Neuronal stem cell (in vitro differentiated cells): ENCODE measurements at regions not wholly inside any gene's neighbourhood (a gene's known extent, or its start where the extent isn't known, plus 50 kb on each side); places are given as distances from the start of the nearest gene placed in this dataset.
"Not testable (repeated sequence)": the region's sequence is repeated elsewhere in the genome, so short reads cannot be mapped to it uniquely, and the experiment has no call there.

Experiments
- DNase-seq: peaks from one replicate; pipeline ENCODE4 v3.0.0-alpha.2; 2013; ENCODE audit warnings: low spot score
- H2AFZ ChIP-seq: one replicate; pipeline ENCODE4 v1.6.1; 2013; ENCODE audit warnings: mild to moderate bottlenecking, low read length, inconsistent platforms
- H2AK5ac ChIP-seq: 2 replicates; pipeline ENCODE4 v1.6.1; 2013; ENCODE audit warnings: low read depth, mild to moderate bottlenecking, inconsistent platforms, low read length, moderate library complexity, mixed read lengths
- H2BK120ac ChIP-seq: 2 replicates; pipeline ENCODE4 v1.6.1; 2013; ENCODE audit warnings: low read depth, mild to moderate bottlenecking, inconsistent platforms, low read length, moderate library complexity, mixed read lengths
- H2BK12ac ChIP-seq: one replicate; pipeline ENCODE4 v1.6.1; 2013; ENCODE audit warnings: low read length, inconsistent platforms
- H2BK15ac ChIP-seq: 2 replicates; pipeline ENCODE4 v1.6.1; 2013; ENCODE audit warnings: mild to moderate bottlenecking, low read length, inconsistent platforms, mixed read lengths
- H2BK5ac ChIP-seq: one replicate; pipeline ENCODE4 v1.6.1; 2013; ENCODE audit warnings: inconsistent platforms, mild to moderate bottlenecking, low read length, moderate library complexity
- H3K14ac ChIP-seq: one replicate; pipeline ENCODE4 v1.6.1; 2013; ENCODE audit warnings: low read length, inconsistent platforms
- H3K18ac ChIP-seq: 2 replicates; pipeline ENCODE4 v1.6.1; 2013; ENCODE audit warnings: low read length, inconsistent platforms
- H3K23ac ChIP-seq: 2 replicates; pipeline ENCODE4 v1.6.1; 2013; ENCODE audit warnings: low read depth, mild to moderate bottlenecking, mixed read lengths, low read length, inconsistent platforms; ENCODE audit not compliant: poor library complexity
- H3K27ac ChIP-seq: replicated peaks from 3 replicates; pipeline ENCODE4 v1.5.1; 2013; ENCODE audit warnings: low read length, inconsistent platforms
- H3K27me3 ChIP-seq, 3 experiments: 2 replicates each; pipeline ENCODE4 v1.6.1; 2013; ENCODE audit warnings: low read length in 3 of 3, mild to moderate bottlenecking in 2 of 3, inconsistent platforms in 1 of 3, low read depth in 1 of 3, mixed read lengths in 1 of 3, moderate library complexity in 1 of 3; ENCODE audit not compliant: control insufficient read depth in 3 of 3, insufficient read depth in 3 of 3
- H3K36me3 ChIP-seq, 2 donors: replicated peaks in 1 of 2; 2 replicates each; pipeline ENCODE4 v1.6.1; 2013; ENCODE audit warnings: low read length in 2 of 2; ENCODE audit not compliant: control insufficient read depth in 2 of 2, insufficient read depth in 2 of 2
- H3K4ac ChIP-seq: 2 replicates; pipeline ENCODE4 v1.6.1; 2013; ENCODE audit warnings: inconsistent platforms, mild to moderate bottlenecking, low read length, moderate library complexity
- H3K4me1 ChIP-seq, 2 donors: 1 replicate in 1 of 2; 2 replicates in 1 of 2; pipeline ENCODE4 v1.6.1; 2013; ENCODE audit warnings: low read length in 2 of 2, low read depth in 1 of 2; ENCODE audit not compliant: control insufficient read depth in 2 of 2, insufficient read depth in 1 of 2
- H3K4me2 ChIP-seq: one replicate; pipeline ENCODE4 v1.6.1; 2013; ENCODE audit warnings: mild to moderate bottlenecking, low read length, inconsistent platforms; ENCODE audit not compliant: insufficient read depth, poor library complexity, severe bottlenecking
- H3K4me3 ChIP-seq, 2 donors: 2 replicates each; pipeline ENCODE4 v1.5.1; 2013; ENCODE audit warnings: low read length in 2 of 2, mild to moderate bottlenecking in 2 of 2, inconsistent platforms in 1 of 2, moderate library complexity in 1 of 2
- H3K79me1 ChIP-seq: one replicate; pipeline ENCODE4 v1.6.1; 2013; ENCODE audit warnings: low read depth, mild to moderate bottlenecking, inconsistent platforms, low read length, moderate library complexity
- H3K9ac ChIP-seq: one replicate; pipeline ENCODE4 v1.6.1; 2013; ENCODE audit warnings: mild to moderate bottlenecking, low read depth, low read length, inconsistent platforms; ENCODE audit not compliant: poor library complexity
- H3K9me3 ChIP-seq, 2 donors: replicated peaks in 1 of 2; 2 replicates each; pipeline versions ENCODE3 to v1.6.1; 2013; ENCODE audit warnings: low read length in 2 of 2, mild to moderate bottlenecking in 2 of 2, inconsistent platforms in 1 of 2, low read depth in 1 of 2, mixed read lengths in 1 of 2, moderate library complexity in 1 of 2; ENCODE audit not compliant: control insufficient read depth in 2 of 2, insufficient read depth in 1 of 2
- H4K8ac ChIP-seq: one replicate; pipeline ENCODE4 v1.6.1; 2013; ENCODE audit warnings: low read depth, mild to moderate bottlenecking, inconsistent platforms, low read length, moderate library complexity
- H4K91ac ChIP-seq: one replicate; pipeline ENCODE4 v1.6.1; 2013; ENCODE audit warnings: low read length, low read depth, mild to moderate bottlenecking, inconsistent platforms; ENCODE audit not compliant: poor library complexity
- WGBS, 2 donors: extraction: QIAGEN DNeasy Blood & Tissue Kit; methylation state at CpG; one replicate each; pipeline ENCODE4 v1.1.7; 2013; ENCODE audit warnings: missing lambda C conversion rate in 2 of 2, mixed read lengths in 1 of 2; ENCODE audit not compliant: insufficient read length in 2 of 2, insufficient replicate concordance in 1 of 2; ENCODE audit errors: extremely low coverage in 2 of 2; 5-methylcytosine and 5-hydroxymethylcytosine counted together

GRCh38 chr16:35102780-35103403 is 1643.5 kb downstream of the TP53TG3F start:
- H2AFZ ChIP-seq, result no peak overlapping the region
- H4K8ac ChIP-seq, result no peak overlapping the region
- H3K4me2 ChIP-seq, result no peak overlapping the region
- H3K4ac ChIP-seq, result no peak overlapping the region
- DNase-seq, result no peak
- no peak overlapping the region for H2BK12ac ChIP-seq
- no peak overlapping the region for H2AK5ac ChIP-seq
- H3K23ac ChIP-seq, result no peak overlapping the region
- peaks cover 0 to 8% of the 10 kb centered on the region in 2 donors for H3K9me3 ChIP-seq
- H3K14ac ChIP-seq, result no peak overlapping the region
- H4K91ac ChIP-seq, result no peak overlapping the region
- H3K9ac ChIP-seq, result no peak overlapping the region
- H3K18ac ChIP-seq, result no peak overlapping the region
- no peak overlapping the region for H2BK120ac ChIP-seq
- H2BK15ac ChIP-seq, result no peak overlapping the region
- no peak overlapping the region for H2BK5ac ChIP-seq
- H3K27ac ChIP-seq, result no peak overlapping the region
- no peaks in the 10 kb centered on the region for H3K4me1 ChIP-seq
- no peak overlapping the region for H3K4me3 ChIP-seq
- no CpG with 5 or more reads among the region's 6 CpGs for WGBS, 2 donors
- H3K27me3 ChIP-seq, result no peaks in the 10 kb centered on the region
- no peaks in the 10 kb centered on the region for H3K79me1 ChIP-seq
- H3K36me3 ChIP-seq, result no peaks in the 10 kb centered on the region

DNA sequence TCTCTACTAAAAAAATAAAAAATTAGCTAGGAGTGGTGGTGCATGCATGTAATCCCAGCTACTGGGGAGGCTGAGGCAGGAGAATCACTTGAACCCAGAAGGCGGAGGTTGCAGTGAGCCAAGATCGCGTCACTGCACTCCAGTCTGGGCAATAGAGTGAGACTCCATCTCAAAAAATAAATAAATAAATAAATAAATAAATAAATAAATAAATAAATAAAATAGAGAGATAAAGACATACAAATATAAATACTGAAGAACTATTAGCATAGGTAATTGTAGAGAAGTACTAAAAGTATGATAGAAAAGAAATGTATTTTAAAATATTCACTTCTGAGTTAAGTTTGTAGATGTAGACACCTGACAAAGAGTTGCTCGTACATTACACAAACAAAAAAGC is 1652.4 kb downstream of the TP53TG3F start:
- not testable (repeated sequence) for H3K23ac ChIP-seq, H2BK12ac ChIP-seq, DNase-seq, H3K27me3 ChIP-seq, H3K14ac ChIP-seq, H4K91ac ChIP-seq, H3K4me2 ChIP-seq, H2AFZ ChIP-seq, H3K4ac ChIP-seq, H3K4me3 ChIP-seq, H3K79me1 ChIP-seq, H3K36me3 ChIP-seq, H4K8ac ChIP-seq, H3K18ac ChIP-seq, H3K27ac ChIP-seq, H3K9ac ChIP-seq, H2BK15ac ChIP-seq, H2AK5ac ChIP-seq, H2BK5ac ChIP-seq, H3K4me1 ChIP-seq, H2BK120ac ChIP-seq
- no CpG with 5 or more reads among the region's 4 CpGs for WGBS, 2 donors
- peaks cover 0 to 14% of the 10 kb centered on the region in 2 donors for H3K9me3 ChIP-seq

- H2BK12ac ChIP-seq, result no peak overlapping the region
- H3K23ac ChIP-seq, result no peak overlapping the region
- H3K14ac ChIP-seq, result no peak overlapping the region
- H2AK5ac ChIP-seq, result no peak overlapping the region
- H3K36me3 ChIP-seq, result no peaks in the 10 kb centered on the region
- no peak for DNase-seq
- no peak overlapping the region for H2BK15ac ChIP-seq
- no CpG with 5 or more reads among the region's 4 CpGs for WGBS, 2 donors
- no peaks in the 10 kb centered on the region for H3K4me1 ChIP-seq
- no peak overlapping the region for H3K27ac ChIP-seq
- no peaks in the 10 kb centered on the region for H3K79me1 ChIP-seq
- no peak overlapping the region for H3K9ac ChIP-seq
- H4K91ac ChIP-seq, result no peak overlapping the region
- H2BK120ac ChIP-seq, result no peak overlapping the region
- H3K4ac ChIP-seq, result no peak overlapping the region
- no peaks in the 10 kb centered on the region for H3K27me3 ChIP-seq
- H3K9me3 ChIP-seq, result peaks cover 0 to 14% of the 10 kb centered on the region in 2 donors
- H2BK5ac ChIP-seq, result no peak overlapping the region
- no peak overlapping the region for H2AFZ ChIP-seq
- H3K4me2 ChIP-seq, result no peak overlapping the region
- no peak overlapping the region for H3K4me3 ChIP-seq
- no peak overlapping the region for H3K18ac ChIP-seq
- H4K8ac ChIP-seq, result no peak overlapping the region
Measured at GRCh38 chr16:35131429-35131828, 1672.0 kb downstream of the TP53TG3F start.

DNA sequence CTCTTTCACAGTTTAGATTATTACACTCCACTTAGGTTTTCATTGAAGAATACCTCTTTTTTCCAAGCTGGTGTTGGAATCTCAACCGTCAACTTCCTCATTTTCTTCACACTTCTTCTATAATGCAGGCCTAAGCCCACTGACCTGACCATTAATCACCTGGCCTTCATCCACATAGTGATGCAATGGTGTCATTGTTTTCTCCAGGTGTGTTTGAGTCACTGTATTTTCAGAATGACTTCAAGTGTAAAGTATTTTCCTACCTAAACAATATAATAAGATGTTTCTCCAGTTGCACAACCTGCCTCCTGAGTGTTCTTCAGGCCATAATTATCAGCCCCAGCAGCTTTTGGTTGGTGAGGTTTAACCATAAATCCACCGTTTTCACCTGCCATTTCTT is 1675.1 kb downstream of the TP53TG3F start:
- no peak overlapping the region for H3K23ac ChIP-seq
- no peak overlapping the region for H3K9ac ChIP-seq
- no peak overlapping the region for H3K27ac ChIP-seq
- H2BK12ac ChIP-seq, result no peak overlapping the region
- H3K36me3 ChIP-seq, result no peaks in the 10 kb centered on the region
- no peak for DNase-seq
- H3K9me3 ChIP-seq, result peaks cover 0 to 19% of the 10 kb centered on the region in 2 donors
- no peak overlapping the region for H2BK120ac ChIP-seq
- no peak overlapping the region for H3K4me2 ChIP-seq
- no peaks in the 10 kb centered on the region for H3K4me1 ChIP-seq
- H4K8ac ChIP-seq, result no peak overlapping the region
- H3K4ac ChIP-seq, result no peak overlapping the region
- H3K18ac ChIP-seq, result no peak overlapping the region
- no peaks in the 10 kb centered on the region for H3K27me3 ChIP-seq
- no peaks in the 10 kb centered on the region for H3K79me1 ChIP-seq
- H2AFZ ChIP-seq, result no peak overlapping the region
- no peak overlapping the region for H3K14ac ChIP-seq
- no peak overlapping the region for H2AK5ac ChIP-seq
- no peak overlapping the region for H2BK15ac ChIP-seq
- H4K91ac ChIP-seq, result no peak overlapping the region
- H2BK5ac ChIP-seq, result no peak overlapping the region
- no peak overlapping the region for H3K4me3 ChIP-seq
- WGBS, 2 donors, result no CpG with 5 or more reads among the region's 2 CpGs
